HG02970 (cell line): ENCODE measurements at regions not wholly inside any gene's neighbourhood (a gene's known extent, or its start where the extent isn't known, plus 50 kb on each side); places are given as distances from the start of the nearest gene placed in this dataset.
A peak's percentile ranks its signal among the peaks of the same experiment; 100 is the strongest.

ENCODE experiments used
- ATAC-seq: cut with Tn5 transposase; IDR thresholded peaks from one replicate; pipeline ENCODE4 v1.9.1; 2021; ENCODE audit warnings: mild to moderate bottlenecking, moderate library complexity, moderate number of reproducible peaks; ENCODE audit not compliant: unreplicated experiment, low FRiP score

GRCh38 chr15:100703032-100703578 is 100.7 kb downstream of the ASB7 start:
- peak; percentile 91 for ATAC-seq

- no peak for ATAC-seq
Observed at GRCh38 chr15:100703671-100704070, 101.3 kb downstream of the ASB7 start.

DNA sequence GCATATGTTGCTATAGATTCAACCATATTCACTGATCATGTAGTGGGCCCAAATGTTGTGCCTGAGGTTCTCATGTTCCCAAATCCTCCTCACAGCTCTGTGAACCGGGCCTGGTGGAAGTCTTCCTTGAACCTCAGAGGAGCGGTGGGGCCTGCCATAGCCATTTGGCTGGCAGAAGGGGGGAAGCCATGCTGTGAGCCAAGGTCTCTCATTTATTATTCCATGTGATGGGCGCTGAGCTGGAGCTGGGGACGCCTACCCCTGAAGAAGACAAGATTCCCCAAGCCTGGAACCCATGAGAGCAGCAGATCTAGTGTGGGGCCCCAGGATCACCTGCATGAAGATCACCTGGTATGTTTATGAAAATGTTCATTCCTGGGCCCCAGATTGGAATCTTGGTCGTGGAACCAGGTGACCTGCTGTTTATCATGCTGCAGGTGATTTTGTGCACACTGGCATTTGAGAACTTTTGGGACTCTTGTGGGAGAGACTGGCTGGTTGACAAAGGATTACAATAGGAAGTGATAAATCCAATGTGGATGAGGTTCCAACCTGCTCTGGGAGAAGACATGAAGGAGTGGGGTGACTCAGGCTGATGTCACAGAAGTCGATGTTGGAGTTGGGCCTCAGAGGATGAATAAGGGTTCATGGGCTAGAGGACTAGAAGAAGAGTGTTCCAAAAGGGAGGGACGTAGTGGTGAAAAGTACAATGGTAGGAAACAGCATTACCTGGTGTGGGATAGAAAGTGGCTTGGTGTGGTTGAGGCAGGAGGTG is 102.1 kb downstream of the ASB7 start:
- no peak for ATAC-seq

- no peak for ATAC-seq
Observed at GRCh38 chr15:100705065-100705464, 102.7 kb downstream of the ASB7 start.

- no peak for ATAC-seq
Observed at GRCh38 chr15:100705841-100706240, 103.5 kb downstream of the ASB7 start.

GRCh38 chr15:100707229-100707628 is 104.8 kb downstream of the ASB7 start:
- ATAC-seq, result no peak

DNA sequence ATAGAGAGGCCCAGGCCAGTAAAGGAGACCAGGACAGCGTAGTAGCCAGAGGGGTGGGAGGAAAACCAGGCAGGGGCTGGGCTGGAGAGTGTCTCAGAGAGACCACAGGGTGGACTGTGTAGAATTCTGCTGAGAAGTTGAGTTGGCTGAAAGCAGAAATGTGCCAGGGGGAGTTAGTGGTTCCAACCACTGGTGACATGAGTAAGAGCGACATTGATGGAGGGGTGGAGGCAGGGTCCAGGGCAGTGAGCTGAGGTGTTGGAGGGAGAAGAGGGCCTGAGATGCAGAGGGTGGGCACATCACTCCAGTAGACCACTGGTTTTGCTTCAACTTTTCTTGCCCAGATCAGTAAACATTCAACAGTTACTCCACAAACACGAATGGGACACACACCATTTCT is 106.5 kb downstream of the ASB7 start:
- no peak for ATAC-seq

DNA sequence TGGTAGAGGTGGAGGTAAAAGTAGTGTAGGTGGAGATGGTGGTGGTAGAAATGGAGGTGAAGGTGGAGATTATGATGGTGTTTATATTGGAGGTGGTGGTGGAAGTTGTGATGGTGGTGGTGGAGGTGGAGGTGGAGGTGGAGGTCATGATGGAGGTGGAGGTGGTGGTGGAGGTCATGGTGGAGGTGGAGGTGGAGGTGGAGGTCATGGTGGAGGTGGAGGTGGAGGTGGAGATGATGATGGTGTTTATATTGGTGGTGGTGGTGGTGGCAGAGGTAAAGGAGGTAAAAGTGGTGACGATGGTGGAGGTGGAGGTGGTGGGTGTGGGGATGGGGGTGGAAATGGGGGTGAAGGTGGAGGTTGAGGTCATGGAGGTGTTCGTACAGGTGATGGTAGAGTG is 107.8 kb downstream of the ASB7 start:
- ATAC-seq, result no peak

DNA sequence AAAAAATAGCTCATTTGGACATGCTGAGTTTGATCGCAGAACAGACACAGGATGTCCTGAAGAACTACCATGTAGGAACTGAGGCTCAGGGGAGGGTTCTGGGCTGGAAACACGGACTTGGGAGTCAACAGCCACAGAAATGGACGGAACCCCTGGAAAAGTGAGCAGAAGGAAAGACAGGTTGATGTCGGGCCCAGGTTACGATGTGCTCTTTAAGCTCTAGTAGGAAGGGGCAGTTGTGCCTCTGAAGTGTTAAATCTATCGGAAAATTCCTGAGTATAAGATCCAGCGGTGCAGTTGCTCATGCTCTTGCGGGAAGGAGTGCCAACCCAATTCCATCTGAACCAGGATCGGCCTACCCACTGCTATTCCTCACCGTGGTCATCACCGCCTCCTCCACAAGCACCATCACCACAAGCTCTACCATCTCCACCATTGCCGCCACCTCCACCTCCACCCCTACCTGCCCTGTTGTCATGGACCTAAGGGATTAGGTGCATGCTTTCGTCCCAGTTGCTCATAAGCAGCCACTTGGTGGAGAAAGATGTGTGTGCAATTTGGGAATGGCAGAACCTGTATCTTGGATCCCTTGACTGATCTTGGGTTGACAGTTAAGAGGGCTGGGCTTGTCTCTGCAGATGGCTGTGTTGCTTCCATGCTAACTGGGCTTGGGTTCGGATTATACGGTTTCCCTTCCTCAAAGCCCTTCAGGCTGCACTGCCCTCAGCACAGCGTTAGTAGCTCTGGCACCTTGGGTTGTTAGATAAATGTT is 108.5 kb downstream of the ASB7 start:
- no peak for ATAC-seq

GRCh38 chr15:100711516-100712021 is 109.2 kb downstream of the ASB7 start:
- no peak for ATAC-seq

GRCh38 chr15:100712226-100712625 is 109.8 kb downstream of the ASB7 start:
- no peak for ATAC-seq

DNA sequence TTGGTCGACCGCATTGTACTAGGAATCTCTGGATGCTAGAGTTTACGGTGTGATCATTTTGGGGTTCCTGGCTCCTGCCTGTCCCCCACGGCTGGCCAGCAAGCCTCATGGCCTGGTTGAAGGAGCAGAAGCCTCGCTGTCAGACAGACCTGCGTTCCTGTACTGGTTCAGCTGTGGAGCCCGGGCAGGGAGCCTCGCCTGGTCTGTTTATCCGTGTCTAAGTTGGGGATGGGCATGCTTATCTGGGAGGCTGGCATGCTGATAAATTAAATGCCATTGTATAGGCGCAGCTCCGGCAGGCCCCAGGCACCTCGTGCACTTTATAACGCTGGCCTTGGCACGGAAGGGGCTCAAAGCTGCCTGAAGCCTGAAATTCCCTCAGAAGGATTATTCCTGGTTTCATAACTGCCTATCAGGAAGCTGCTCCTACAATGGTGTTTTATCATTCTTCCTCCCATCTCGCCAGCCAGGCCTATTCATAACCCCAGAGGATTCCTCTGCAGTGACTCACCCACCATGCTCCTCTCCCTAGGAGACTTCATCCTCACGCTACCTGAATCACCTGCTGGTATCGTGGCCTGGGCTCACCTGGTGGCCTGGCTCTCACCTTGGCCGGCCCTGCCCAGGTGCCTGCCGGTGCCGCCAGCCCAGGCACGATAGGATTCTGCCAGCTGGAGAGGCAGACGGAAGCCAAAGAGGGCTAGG is 110.9 kb downstream of the ASB7 start:
- ATAC-seq, result no peak

DNA sequence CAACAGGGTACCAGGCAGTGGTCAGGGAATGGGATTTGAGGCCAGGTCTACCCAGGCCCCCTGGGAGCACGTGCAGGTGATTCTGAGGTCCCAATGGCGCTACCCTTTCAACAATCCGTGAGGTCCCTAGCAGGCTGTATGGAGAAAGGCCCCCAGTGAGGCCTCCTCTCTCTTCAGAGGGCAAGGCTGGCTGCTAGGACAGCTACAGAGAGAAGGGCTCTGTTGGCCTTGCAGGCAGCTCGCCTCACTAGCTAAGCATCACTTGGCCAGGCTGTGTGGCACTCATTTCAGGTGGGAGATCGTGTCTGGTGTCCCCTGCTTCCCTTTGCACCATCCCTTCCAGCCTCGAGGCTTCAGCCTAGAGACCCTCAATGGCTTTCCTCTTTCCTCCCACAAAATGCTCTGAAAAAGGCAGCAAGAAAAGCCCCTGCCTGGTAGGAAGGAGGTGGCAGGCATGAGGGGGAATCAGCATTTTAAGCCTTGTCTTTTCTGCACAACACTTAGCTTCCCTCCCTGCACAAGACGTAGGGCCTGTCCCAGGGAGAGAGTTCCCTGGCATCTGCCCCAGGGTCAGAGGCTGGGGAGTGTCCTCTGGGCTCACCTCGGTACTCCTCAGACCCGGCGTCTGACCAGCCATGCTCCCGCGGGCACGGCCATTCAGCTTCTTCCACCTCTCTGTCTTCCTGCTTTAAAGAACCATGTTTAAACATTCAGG is 111.8 kb downstream of the ASB7 start:
- no peak for ATAC-seq

DNA sequence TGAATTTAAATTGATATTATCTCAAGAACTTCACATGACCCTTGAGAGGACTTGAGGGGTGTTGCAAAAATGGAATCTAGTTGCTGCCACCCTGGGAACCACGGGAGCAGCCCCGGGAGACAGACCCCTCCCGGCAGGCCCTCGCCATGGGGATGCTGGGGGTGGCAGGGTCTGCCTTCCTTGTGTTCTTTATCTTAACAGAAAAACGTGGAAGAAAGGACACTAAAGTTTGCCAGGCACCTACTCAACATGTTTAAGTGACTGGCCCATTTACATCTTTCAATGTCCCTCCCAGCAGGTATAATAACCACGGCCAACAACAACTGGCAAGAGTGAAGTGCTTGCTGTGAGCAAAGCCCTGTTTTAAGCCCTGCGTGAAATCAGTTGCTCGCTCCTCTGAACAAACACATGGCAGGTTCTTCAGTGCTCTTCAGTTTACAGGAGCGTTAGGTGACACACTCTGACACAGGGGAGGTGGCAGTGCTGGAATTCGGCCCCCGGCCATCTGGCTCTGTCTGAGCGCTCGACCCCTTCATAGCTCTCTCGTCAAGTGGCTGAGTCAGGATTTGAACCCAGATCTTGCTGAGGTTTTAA is 112.5 kb downstream of the ASB7 start:
- ATAC-seq, result no peak

GRCh38 chr15:100715571-100716455 is 113.4 kb downstream of the ASB7 start:
- ATAC-seq, result no peak

DNA sequence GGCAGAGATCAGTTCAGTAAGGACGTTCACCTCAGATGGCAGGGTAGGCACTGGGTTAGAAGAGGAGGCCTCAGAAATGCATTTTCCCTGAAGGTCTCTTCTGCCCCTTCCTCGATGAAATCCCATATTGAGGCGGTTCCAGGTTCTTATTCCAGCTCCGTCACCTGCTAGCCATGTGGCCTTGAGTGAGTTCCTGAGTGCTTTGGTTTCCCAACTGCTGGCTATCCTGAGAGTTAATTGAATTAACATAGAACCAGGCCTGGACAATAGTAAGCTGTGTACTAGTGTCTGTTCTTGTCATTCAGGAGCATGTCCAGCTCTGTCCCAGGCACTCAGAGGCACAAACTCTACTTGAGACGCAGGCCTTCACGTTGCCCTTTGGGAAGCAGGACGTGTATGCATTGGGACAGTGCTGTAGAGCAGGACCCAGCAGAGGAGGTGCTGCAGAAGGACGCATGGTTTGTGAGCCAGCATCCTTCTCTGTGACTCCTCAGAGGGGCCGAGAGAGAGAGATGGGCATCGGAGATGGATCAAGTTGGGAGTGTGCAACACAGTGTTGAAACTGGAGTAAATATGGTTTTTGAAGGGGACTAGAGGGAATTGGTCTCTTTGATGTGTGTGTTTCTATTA is 114.2 kb downstream of the ASB7 start:
- no peak for ATAC-seq

DNA sequence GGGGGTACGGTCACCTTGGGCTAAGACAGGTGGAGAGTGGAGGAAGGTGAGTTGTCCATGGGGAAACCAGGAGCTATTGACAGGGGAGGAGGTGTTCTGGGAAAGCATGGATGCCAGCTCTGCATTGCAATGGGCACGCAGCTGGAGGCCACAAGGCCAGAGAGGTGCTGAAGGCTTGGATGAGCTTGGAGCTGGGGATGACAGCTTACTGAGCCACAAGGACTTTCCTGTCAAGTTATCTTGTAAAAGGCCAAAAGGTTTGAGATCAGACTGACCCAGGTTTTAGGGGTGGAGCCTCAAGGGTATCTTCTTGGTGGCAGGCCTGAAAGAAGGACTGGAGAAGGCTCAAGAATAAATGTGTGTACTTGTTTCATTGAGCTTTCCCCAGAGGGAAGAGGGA is 115.2 kb downstream of the ASB7 start:
- no peak for ATAC-seq
